Liver (tissue), 8 donors: ENCODE measurements at regions not wholly inside any gene's neighbourhood (a gene's known extent, or its start where the extent isn't known, plus 50 kb on each side); places are given as distances from the start of the nearest gene placed in this dataset.

Source experiments
- DNase-seq: peaks from one replicate; pipeline ENCODE4 v3.0.0-alpha.2; 2017; ENCODE audit warnings: low spot score
- H3K27ac ChIP-seq, 2 donors: one replicate each; pipeline ENCODE4 v1.7.0; 2013; ENCODE audit warnings: inconsistent platforms in 2 of 2, low read length in 2 of 2, control low read depth in 1 of 2, low read depth in 1 of 2, mild to moderate bottlenecking in 1 of 2
- H3K27me3 ChIP-seq, 4 donors: one replicate each; pipeline versions ENCODE4 v1.6.1 to v1.7.0; 2013; ENCODE audit warnings: low read length in 3 of 4, inconsistent platforms in 1 of 4, mild to moderate bottlenecking in 1 of 4, moderate library complexity in 1 of 4; ENCODE audit not compliant: control insufficient read depth in 4 of 4, insufficient read depth in 4 of 4
- H3K36me3 ChIP-seq, 4 donors: one replicate each; pipeline versions ENCODE4 v1.6.1 to v1.7.0; 2013; ENCODE audit warnings: low read length in 3 of 4, mild to moderate bottlenecking in 3 of 4, low read depth in 1 of 4, moderate library complexity in 1 of 4; ENCODE audit not compliant: control insufficient read depth in 4 of 4, insufficient read depth in 3 of 4
- H3K4me1 ChIP-seq, 4 donors: one replicate each; pipeline versions ENCODE4 v1.6.1 to v1.7.0; 2013; ENCODE audit warnings: low read length in 3 of 4, mild to moderate bottlenecking in 3 of 4, moderate library complexity in 1 of 4; ENCODE audit not compliant: control insufficient read depth in 4 of 4, insufficient read depth in 4 of 4
- H3K4me3 ChIP-seq, 3 donors: one replicate each; pipeline versions ENCODE4 v1.6.1 to v1.7.0; 2013; ENCODE audit warnings: low read length in 3 of 3, control low read depth in 1 of 3, low read depth in 1 of 3, mild to moderate bottlenecking in 1 of 3
- H3K9ac ChIP-seq, 2 donors: one replicate each; pipeline ENCODE4 v1.7.0; 2013; ENCODE audit warnings: low read length in 2 of 2, mild to moderate bottlenecking in 2 of 2, moderate library complexity in 2 of 2, control low read depth in 1 of 2, low read depth in 1 of 2
- H3K9me3 ChIP-seq, 4 donors: one replicate each; pipeline versions ENCODE4 v1.6.1 to v1.7.0; 2013; ENCODE audit warnings: low read length in 3 of 4; ENCODE audit not compliant: control insufficient read depth in 4 of 4
- ATF3 ChIP-seq: IDR thresholded peaks from 2 replicates; pipeline ENCODE4 v1.6.1; 2016; ENCODE audit warnings: antibody characterized with exemption
- CTCF ChIP-seq: fragments of 150-350 bp; IDR thresholded peaks from 2 replicates; pipeline ENCODE4 v1.5.1; 2017; ENCODE audit warnings: improper control_type of control experiment, low read depth, low read length; ENCODE audit not compliant: missing input control
- EGR1 ChIP-seq, 2 donors: IDR thresholded peaks; 2 replicates each; pipeline ENCODE4 v1.6.1; 2016 to 2018; ENCODE audit warnings: antibody characterized with exemption in 2 of 2, low read depth in 2 of 2
- FOXA1 ChIP-seq: IDR thresholded peaks from 2 replicates; pipeline ENCODE4 v1.6.1; 2016; ENCODE audit warnings: antibody characterized with exemption
- GABPA ChIP-seq, 2 donors: IDR thresholded peaks in 1 of 2; conservative IDR thresholded peaks in 1 of 2; 2 replicates each; pipeline ENCODE4 v1.6.1; 2016; ENCODE audit warnings: antibody characterized with exemption in 2 of 2, mild to moderate bottlenecking in 1 of 2, moderate library complexity in 1 of 2
- HNF4A ChIP-seq, 2 donors: conservative IDR thresholded peaks; 2 replicates each; pipeline ENCODE4 v1.6.1; 2016; ENCODE audit warnings: antibody characterized with exemption in 2 of 2, mild to moderate bottlenecking in 2 of 2
- HNF4G ChIP-seq: IDR thresholded peaks from 2 replicates; pipeline ENCODE4 v1.6.1; 2016; ENCODE audit warnings: antibody characterized with exemption
- JUND ChIP-seq, 2 donors: IDR thresholded peaks; 2 replicates each; pipeline ENCODE4 v1.6.1; 2016; ENCODE audit warnings: antibody characterized with exemption in 2 of 2
- MAX ChIP-seq: IDR thresholded peaks from 2 replicates; pipeline ENCODE4 v1.6.1; 2016; ENCODE audit warnings: antibody characterized with exemption
- NR2F2 ChIP-seq: IDR thresholded peaks from 2 replicates; pipeline ENCODE4 v1.6.1; 2016; ENCODE audit warnings: antibody characterized with exemption
- RAD21 ChIP-seq, 2 donors: IDR thresholded peaks; 2 replicates each; pipeline ENCODE4 v1.6.1; 2016; ENCODE audit warnings: antibody characterized with exemption in 2 of 2, mild to moderate bottlenecking in 2 of 2
- REST ChIP-seq: IDR thresholded peaks from 2 replicates; pipeline ENCODE4 v1.6.1; 2016; ENCODE audit warnings: antibody characterized with exemption, mild to moderate bottlenecking
- SP1 ChIP-seq: IDR thresholded peaks from 2 replicates; pipeline ENCODE4 v1.6.1; 2018; ENCODE audit warnings: antibody characterized with exemption, mild to moderate bottlenecking
- TAF1 ChIP-seq: conservative IDR thresholded peaks from 2 replicates; pipeline ENCODE4 v1.6.1; 2016; ENCODE audit warnings: antibody characterized with exemption, mild to moderate bottlenecking
- YY1 ChIP-seq: IDR thresholded peaks from 2 replicates; pipeline ENCODE4 v1.6.1; 2016; ENCODE audit warnings: antibody characterized with exemption, mild to moderate bottlenecking
- ZBTB33 ChIP-seq: IDR thresholded peaks from 2 replicates; pipeline ENCODE4 v1.6.1; 2016; ENCODE audit warnings: antibody characterized with exemption
- WGBS: extraction: QIAGEN DNeasy Blood & Tissue Kit; methylation state at CpG from one replicate; pipeline ENCODE4 v1.1.7; 2013; 5-methylcytosine and 5-hydroxymethylcytosine counted together
- donor health status: healthy.
- donor health status: healthy.
- donor health status: healthy.
- donor health status: healthy.
- donor health status: healthy.

GRCh38 chr3:71872256-71872655, 87.3 kb upstream of the PROK2 start:
- Histone ChIP-seq H3K27me3 (no peaks in the 10 kb centered on the region), H3K36me3 (no peaks in the 10 kb centered on the region), H3K4me1 (peaks cover 0 to 3% (median 0%) of the 10 kb centered on the region in 4 donors), H3K9me3 (no peaks in the 10 kb centered on the region), H3K27ac (no peak overlapping the region), H3K4me3 (no peak overlapping the region), H3K9ac (no peak overlapping the region)
- 49% methylated on average over 2 of the region's 2 CpGs for WGBS
- DNase-seq, result no peak
- TF ChIP-seq SP1, result no peak
- TF ChIP-seq HNF4G, result no peak
- TF ChIP-seq NR2F2, result no peak
- TF ChIP-seq GABPA (IDR thresholded peaks at IDR 0.05 in 1 of 2, conservative IDR thresholded peaks at IDR 0.05 in 1 of 2), result no peak
- TF ChIP-seq FOXA1, result no peak
- no peak for TF ChIP-seq JUND (IDR thresholded peaks at IDR 0.05)
- no peak for TF ChIP-seq ATF3
- TF ChIP-seq YY1, result no peak
- TF ChIP-seq MAX, result no peak
- no peak for TF ChIP-seq EGR1 (IDR thresholded peaks at IDR 0.05; ENCODE audit: low read depth in 2 of 2)
- no peak for TF ChIP-seq CTCF
- no peak for TF ChIP-seq TAF1
- TF ChIP-seq RAD21 (IDR thresholded peaks at IDR 0.05), result no peak
- TF ChIP-seq HNF4A (conservative IDR thresholded peaks at IDR 0.05), result no peak

- no peak overlapping the region for H3K27ac ChIP-seq
- no peak for DNase-seq
- TF ChIP-seq FOXA1 (no peak), HNF4A (conservative IDR thresholded peaks at IDR 0.05) (no peak), GABPA (IDR thresholded peaks at IDR 0.05 in 1 of 2, conservative IDR thresholded peaks at IDR 0.05 in 1 of 2) (no peak), NR2F2 (no peak), RAD21 (IDR thresholded peaks at IDR 0.05) (no peak), ZBTB33 (no peak)
- no peaks in the 10 kb centered on the region for H3K9me3 ChIP-seq
- no peak overlapping the region for H3K4me3 ChIP-seq
- WGBS, result 89% methylated on average over 7 of the region's 7 CpGs
- H3K4me1 ChIP-seq, result peaks cover 0 to 3% (median 0%) of the 10 kb centered on the region in 4 donors
- no peaks in the 10 kb centered on the region for H3K36me3 ChIP-seq
- H3K27me3 ChIP-seq, result peaks cover 0 to 2% (median 0%) of the 10 kb centered on the region in 4 donors
- no peak overlapping the region for H3K9ac ChIP-seq
Measured at GRCh38 chr3:71870966-71871512, 86.1 kb upstream of the PROK2 start.

GRCh38 chr3:71868876-71869275, 83.9 kb upstream of the PROK2 start:
- no peak overlapping the region for H3K27ac ChIP-seq
- 62% methylated on average over 3 of the region's 3 CpGs for WGBS
- no peaks in the 10 kb centered on the region for H3K4me1 ChIP-seq
- H3K36me3 ChIP-seq, result no peaks in the 10 kb centered on the region
- DNase-seq, result no peak
- H3K9me3 ChIP-seq, result no peaks in the 10 kb centered on the region
- H3K9ac ChIP-seq, result no peak overlapping the region
- H3K4me3 ChIP-seq, result no peak overlapping the region
- H3K27me3 ChIP-seq, result peaks cover 0 to 2% (median 0%) of the 10 kb centered on the region in 4 donors
- no peak for TF ChIP-seq SP1
- TF ChIP-seq TAF1, result no peak
- TF ChIP-seq ZBTB33, result no peak
- no peak for TF ChIP-seq ATF3
- no peak for TF ChIP-seq MAX
- no peak for TF ChIP-seq REST
- TF ChIP-seq JUND (IDR thresholded peaks at IDR 0.05), result no peak
- TF ChIP-seq HNF4A (conservative IDR thresholded peaks at IDR 0.05), result no peak
- TF ChIP-seq HNF4G, result no peak
- no peak for TF ChIP-seq RAD21 (IDR thresholded peaks at IDR 0.05)
- no peak for TF ChIP-seq YY1
- no peak for TF ChIP-seq FOXA1
